Vagina (tissue), 2 donors: ENCODE measurements at regions not wholly inside any gene's neighbourhood (a gene's known extent, or its start where the extent isn't known, plus 50 kb on each side); places are given as distances from the start of the nearest gene placed in this dataset.

Source experiments
- CTCF ChIP-seq, 3 experiments: fragments of 450-650 bp in 2 of 3; fragments of 200-600 bp in 1 of 3; sonication (generic) in 1 of 3; IDR thresholded peaks; one replicate each; pipeline ENCODE4 v1.5.1; 2017 to 2019; ENCODE audit warnings: antibody characterized with exemption in 3 of 3, mild to moderate bottlenecking in 2 of 3, moderate library complexity in 2 of 3
- POLR2AphosphoS5 ChIP-seq, 2 donors: sonication (generic); formaldehyde crosslinking; IDR thresholded peaks; one replicate each; pipeline ENCODE4 v1.9.0; 2017; ENCODE audit warnings: antibody characterized with exemption in 2 of 2, mild to moderate bottlenecking in 2 of 2, low read depth in 1 of 2; ENCODE audit not compliant: insufficient read depth in 1 of 2

- TF ChIP-seq CTCF (IDR thresholded peaks at IDR 0.05) (no peak), POLR2AphosphoS5 (IDR thresholded peaks at IDR 0.05; ENCODE audit: insufficient read depth in 1 of 2, low read depth in 1 of 2) (no peak)
Observed at GRCh38 chr20:17798601-17799000, 98.8 kb downstream of the BANF2 start.
